ENCODE measurements at regions not wholly inside any gene's neighbourhood (a gene's known extent, or its start where the extent isn't known, plus 50 kb on each side); places are given as distances from the start of the nearest gene placed in this dataset.

DNA sequence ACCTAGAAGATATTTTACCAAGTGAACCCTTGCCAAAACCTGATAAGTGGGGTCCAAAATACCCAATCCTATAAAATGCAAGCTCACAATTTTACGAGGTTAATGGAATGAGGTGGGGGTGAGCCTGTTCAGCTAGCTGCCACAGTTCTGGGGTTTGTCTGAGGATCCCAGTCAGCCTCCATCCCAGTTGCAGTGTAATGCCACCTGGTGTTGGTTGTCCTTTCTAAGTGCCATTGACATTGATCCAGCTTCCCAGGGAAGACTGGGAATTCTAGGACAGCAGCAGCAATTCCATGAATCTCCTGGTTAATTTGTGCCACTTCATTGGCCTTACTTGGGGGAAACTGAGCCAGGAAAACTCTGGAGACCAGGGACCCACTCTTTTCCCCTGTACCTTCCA, 298.3 kb downstream of the RWDD3 start:
- no TSS peak for BruUV-seq (replicated peaks)
- H3K4me1 ChIP-seq (ENCODE audit: insufficient read depth, low read length, poor library complexity, severe bottlenecking): no peaks in the 10 kb centered on the region
- no peak overlapping the region for H3K4me3 ChIP-seq (ENCODE audit: low read depth, low read length, poor library complexity, severe bottlenecking)
- POLR2A ChIA-PET: no interaction called here
- no peaks in the 10 kb centered on the region for H4K20me1 ChIP-seq (ENCODE audit: insufficient read depth, low read length)
- no peaks in the 10 kb centered on the region for H3K9me2 ChIP-seq (ENCODE audit: insufficient read depth, low read length)
- no peak overlapping the region for H3K27ac ChIP-seq (ENCODE audit: low read depth, low read length, poor library complexity, severe bottlenecking)
- no peaks in the 10 kb centered on the region for H3K79me2 ChIP-seq (ENCODE audit: insufficient read depth, low read depth, low read length)
- no peak for DNase-seq (ENCODE audit: low spot score)
- H3K36me3 ChIP-seq (ENCODE audit: insufficient read depth, low read length): no peaks in the 10 kb centered on the region
- H3K9me3 ChIP-seq (ENCODE audit: low read length): no peaks in the 10 kb centered on the region
- CTCF ChIA-PET (ENCODE audit: unreplicated experiment): no interaction called here
- intact Hi-C loops (cut with micrococcal nuclease; ENCODE audit: unreplicated experiment): no loop called here
- TF ChIP-seq, protein P1, sequence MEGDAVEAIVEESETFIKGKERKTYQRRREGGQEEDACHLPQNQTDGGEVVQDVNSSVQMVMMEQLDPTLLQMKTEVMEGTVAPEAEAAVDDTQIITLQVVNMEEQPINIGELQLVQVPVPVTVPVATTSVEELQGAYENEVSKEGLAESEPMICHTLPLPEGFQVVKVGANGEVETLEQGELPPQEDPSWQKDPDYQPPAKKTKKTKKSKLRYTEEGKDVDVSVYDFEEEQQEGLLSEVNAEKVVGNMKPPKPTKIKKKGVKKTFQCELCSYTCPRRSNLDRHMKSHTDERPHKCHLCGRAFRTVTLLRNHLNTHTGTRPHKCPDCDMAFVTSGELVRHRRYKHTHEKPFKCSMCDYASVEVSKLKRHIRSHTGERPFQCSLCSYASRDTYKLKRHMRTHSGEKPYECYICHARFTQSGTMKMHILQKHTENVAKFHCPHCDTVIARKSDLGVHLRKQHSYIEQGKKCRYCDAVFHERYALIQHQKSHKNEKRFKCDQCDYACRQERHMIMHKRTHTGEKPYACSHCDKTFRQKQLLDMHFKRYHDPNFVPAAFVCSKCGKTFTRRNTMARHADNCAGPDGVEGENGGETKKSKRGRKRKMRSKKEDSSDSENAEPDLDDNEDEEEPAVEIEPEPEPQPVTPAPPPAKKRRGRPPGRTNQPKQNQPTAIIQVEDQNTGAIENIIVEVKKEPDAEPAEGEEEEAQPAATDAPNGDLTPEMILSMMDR (conservative IDR thresholded peaks at IDR 0.05; ENCODE audit: low read length): no peak
- no peak for TF ChIP-seq EZH2phosphoT487 (IDR thresholded peaks at IDR 0.05; ENCODE audit: borderline replicate concordance, low read depth, low read length)
- no peak overlapping the region for H2AFZ ChIP-seq (ENCODE audit: low read length)
- no peak overlapping the region for H3K4me2 ChIP-seq (ENCODE audit: low read length)

GRCh38 chr1:95534985-95535384, 301.0 kb downstream of the RWDD3 start:
- intact Hi-C loops (cut with micrococcal nuclease; ENCODE audit: unreplicated experiment): no loop called here
- no peaks in the 10 kb centered on the region for H3K9me2 ChIP-seq (ENCODE audit: insufficient read depth, low read length)
- ChIA-PET POLR2A (no interaction called here), CTCF (ENCODE audit: unreplicated experiment) (no interaction called here)
- no peak overlapping the region for H3K4me2 ChIP-seq (ENCODE audit: low read length)
- H4K20me1 ChIP-seq (ENCODE audit: insufficient read depth, low read length): no peaks in the 10 kb centered on the region
- no peak overlapping the region for H2AFZ ChIP-seq (ENCODE audit: low read length)
- no TSS peak for BruUV-seq (replicated peaks)
- H3K27ac ChIP-seq (ENCODE audit: low read depth, low read length, poor library complexity, severe bottlenecking): no peak overlapping the region
- TF ChIP-seq EZH2phosphoT487 (IDR thresholded peaks at IDR 0.05; ENCODE audit: borderline replicate concordance, low read depth, low read length): no peak
- TF ChIP-seq, protein P1 (conservative IDR thresholded peaks at IDR 0.05; ENCODE audit: low read length): no peak
- H3K9me3 ChIP-seq (ENCODE audit: low read length): peaks cover 6% of the 10 kb centered on the region; the same call in 1 of the 2 replicates
- H3K4me3 ChIP-seq (ENCODE audit: low read depth, low read length, poor library complexity, severe bottlenecking): no peak overlapping the region
- H3K79me2 ChIP-seq (ENCODE audit: insufficient read depth, low read depth, low read length): no peaks in the 10 kb centered on the region
- H3K36me3 ChIP-seq (ENCODE audit: insufficient read depth, low read length): no peaks in the 10 kb centered on the region
- DNase-seq (ENCODE audit: low spot score): no peak
- H3K4me1 ChIP-seq (ENCODE audit: insufficient read depth, low read length, poor library complexity, severe bottlenecking): no peaks in the 10 kb centered on the region

DNA sequence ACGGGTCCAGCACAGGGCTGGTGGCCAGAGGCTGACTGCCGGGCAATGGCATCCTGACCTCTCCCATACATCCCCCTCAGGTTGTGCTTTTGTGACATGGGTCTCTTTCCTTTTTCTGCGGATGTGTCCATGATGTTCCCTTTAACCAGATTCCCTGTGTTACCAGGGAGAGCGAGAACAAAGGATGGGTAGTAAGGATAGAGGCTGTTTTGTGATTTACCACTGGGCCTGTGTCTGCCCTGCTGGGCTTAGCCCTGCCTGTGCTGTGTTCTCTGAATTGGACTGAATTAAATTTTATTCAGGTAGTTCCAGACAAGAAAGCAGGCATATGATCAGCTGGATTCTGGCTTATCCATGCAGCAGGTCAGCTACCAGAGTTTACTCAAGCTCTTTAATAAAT, 301.6 kb downstream of the RWDD3 start:
- no peak overlapping the region for H3K4me3 ChIP-seq (ENCODE audit: low read depth, low read length, poor library complexity, severe bottlenecking)
- no peaks in the 10 kb centered on the region for H3K79me2 ChIP-seq (ENCODE audit: insufficient read depth, low read depth, low read length)
- no peaks in the 10 kb centered on the region for H3K9me2 ChIP-seq (ENCODE audit: insufficient read depth, low read length)
- H3K27ac ChIP-seq (ENCODE audit: low read depth, low read length, poor library complexity, severe bottlenecking): no peak overlapping the region
- no peak for TF ChIP-seq EZH2phosphoT487 (IDR thresholded peaks at IDR 0.05; ENCODE audit: borderline replicate concordance, low read depth, low read length)
- TF ChIP-seq, protein P1 (conservative IDR thresholded peaks at IDR 0.05; ENCODE audit: low read length): no peak
- ChIA-PET POLR2A (no interaction called here), CTCF (ENCODE audit: unreplicated experiment) (no interaction called here)
- peaks cover 6% of the 10 kb centered on the region; the same call in 1 of the 2 replicates for H3K9me3 ChIP-seq (ENCODE audit: low read length)
- H3K4me2 ChIP-seq (ENCODE audit: low read length): no peak overlapping the region
- no peaks in the 10 kb centered on the region for H3K4me1 ChIP-seq (ENCODE audit: insufficient read depth, low read length, poor library complexity, severe bottlenecking)
- intact Hi-C loops (cut with micrococcal nuclease; ENCODE audit: unreplicated experiment): no loop called here
- DNase-seq (ENCODE audit: low spot score): no peak
- H3K36me3 ChIP-seq (ENCODE audit: insufficient read depth, low read length): no peaks in the 10 kb centered on the region
- no TSS peak for BruUV-seq (replicated peaks)
- H2AFZ ChIP-seq (ENCODE audit: low read length): no peak overlapping the region
- no peaks in the 10 kb centered on the region for H4K20me1 ChIP-seq (ENCODE audit: insufficient read depth, low read length)

All from OCI-LY7 (cell line).